H1 (cell line): ENCODE measurements at regions not wholly inside any gene's neighbourhood (a gene's known extent, or its start where the extent isn't known, plus 50 kb on each side); places are given as distances from the start of the nearest gene placed in this dataset.

Experiments used
- CEBPB ChIP-seq: IDR thresholded peaks from 2 replicates; pipeline ENCODE4 v1.6.1; 2012; ENCODE audit warnings: low read depth, low read length
- KDM5A ChIP-seq: fragments of 200-600 bp; IDR thresholded peaks from 2 replicates; pipeline ENCODE4 v1.7.1; 2012; ENCODE audit warnings: mild to moderate bottlenecking, low read length, inconsistent platforms, mixed read lengths
- SIN3A ChIP-seq, 2 experiments: IDR thresholded peaks in 1 of 2; conservative IDR thresholded peaks in 1 of 2; 2 replicates each; pipeline ENCODE4 v1.6.1; 2011 to 2012; ENCODE audit warnings: low read length in 2 of 2, improper control_type of control experiment in 1 of 2, low read depth in 1 of 2, mild to moderate bottlenecking in 1 of 2
- SRF ChIP-seq: IDR thresholded peaks from 2 replicates; pipeline ENCODE4 v1.6.1; 2011; ENCODE audit warnings: mild to moderate bottlenecking, low read depth, low read length, moderate library complexity
- SUZ12 ChIP-seq: fragments of 200-600 bp; sonication (generic); IDR thresholded peaks from 2 replicates; pipeline ENCODE4 v1.6.1; 2012; ENCODE audit warnings: mild to moderate bottlenecking, inconsistent platforms, low read length, moderate library complexity, mixed read lengths
- USF2 ChIP-seq: IDR thresholded peaks from 2 replicates; pipeline ENCODE4 v1.6.1; 2011; ENCODE audit warnings: low read length, improper control_type of control experiment

GRCh38 chr2:237150831-237151375, 65.2 kb downstream of the COPS8 start (continued):
- TF ChIP-seq SUZ12, result no peak
- no peak for TF ChIP-seq SRF
- no peak for TF ChIP-seq CEBPB
- no peak for TF ChIP-seq USF2
- TF ChIP-seq SIN3A (conservative IDR thresholded peaks at IDR 0.05 in 1 of 2, IDR thresholded peaks at IDR 0.05 in 1 of 2; ENCODE audit: low read depth in 1 of 2, low read length in 2 of 2), result no peak
- no peak for TF ChIP-seq KDM5A
- TF ChIP-seq, all 59 proteins: peak for 0
